ENCODE measurements at regions not wholly inside any gene's neighbourhood (a gene's known extent, or its start where the extent isn't known, plus 50 kb on each side); places are given as distances from the start of the nearest gene placed in this dataset.

DNA sequence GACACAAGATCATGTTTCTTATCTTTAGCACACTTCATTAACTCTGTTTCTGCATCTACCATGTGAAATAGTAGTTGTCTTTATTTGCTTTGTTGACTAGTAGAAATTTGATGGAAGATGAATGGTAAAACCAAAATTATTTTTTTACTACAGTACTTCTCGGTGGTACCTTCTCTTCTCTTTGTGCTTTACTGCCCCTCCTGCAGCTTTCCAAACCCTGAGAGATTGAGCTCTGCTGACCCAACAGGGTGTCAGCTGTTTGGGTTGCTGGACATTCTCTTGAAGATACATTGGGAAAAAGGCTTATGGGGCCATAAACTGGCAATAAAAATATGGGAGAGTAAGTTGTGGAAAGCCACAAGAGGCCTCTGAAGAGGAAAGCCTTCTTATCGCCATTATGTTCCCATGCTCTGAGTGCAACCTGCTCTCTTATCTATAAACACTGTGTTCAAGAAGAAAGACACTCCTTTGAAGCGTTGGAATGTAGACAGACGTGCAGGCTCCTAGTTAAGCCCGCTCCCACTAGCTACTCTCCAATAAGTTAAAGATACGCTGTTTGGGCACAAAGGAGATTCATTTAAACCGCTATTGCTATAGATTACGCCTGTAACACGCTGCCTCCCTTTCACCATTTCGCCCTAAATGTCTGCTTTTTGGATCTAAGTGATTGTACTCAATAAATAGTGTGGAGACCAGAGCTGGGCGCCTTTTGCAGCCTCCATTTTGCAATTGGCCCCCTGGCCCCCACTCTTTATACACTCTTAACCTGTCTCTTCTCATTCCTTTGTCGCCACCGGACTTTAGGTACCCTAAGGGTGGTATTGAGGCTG lies 60.1 kb upstream of the PRSS16 start:
- TF ChIP-seq, protein P1, sequence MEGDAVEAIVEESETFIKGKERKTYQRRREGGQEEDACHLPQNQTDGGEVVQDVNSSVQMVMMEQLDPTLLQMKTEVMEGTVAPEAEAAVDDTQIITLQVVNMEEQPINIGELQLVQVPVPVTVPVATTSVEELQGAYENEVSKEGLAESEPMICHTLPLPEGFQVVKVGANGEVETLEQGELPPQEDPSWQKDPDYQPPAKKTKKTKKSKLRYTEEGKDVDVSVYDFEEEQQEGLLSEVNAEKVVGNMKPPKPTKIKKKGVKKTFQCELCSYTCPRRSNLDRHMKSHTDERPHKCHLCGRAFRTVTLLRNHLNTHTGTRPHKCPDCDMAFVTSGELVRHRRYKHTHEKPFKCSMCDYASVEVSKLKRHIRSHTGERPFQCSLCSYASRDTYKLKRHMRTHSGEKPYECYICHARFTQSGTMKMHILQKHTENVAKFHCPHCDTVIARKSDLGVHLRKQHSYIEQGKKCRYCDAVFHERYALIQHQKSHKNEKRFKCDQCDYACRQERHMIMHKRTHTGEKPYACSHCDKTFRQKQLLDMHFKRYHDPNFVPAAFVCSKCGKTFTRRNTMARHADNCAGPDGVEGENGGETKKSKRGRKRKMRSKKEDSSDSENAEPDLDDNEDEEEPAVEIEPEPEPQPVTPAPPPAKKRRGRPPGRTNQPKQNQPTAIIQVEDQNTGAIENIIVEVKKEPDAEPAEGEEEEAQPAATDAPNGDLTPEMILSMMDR (IDR thresholded peaks at IDR 0.05; ENCODE audit: borderline replicate concordance, extremely low read depth, insufficient read depth), result no peak
- intact Hi-C loops (cut with DNase I), result no loop called here
- peak overlapping the region; percentile 91 to 94 (median 94) for H3K4me3 ChIP-seq (ENCODE audit: low read length in 3 of 3)
- H3K4me1 ChIP-seq (ENCODE audit: control insufficient read depth in 2 of 3, insufficient read depth in 2 of 3, low read depth in 1 of 3, low read length in 3 of 3), result no peaks in the 10 kb centered on the region
- FAIRE-seq (no peak), DNase-seq (peak in 3 of 5 donors; percentile 7 to 45 (median 12))
- no peaks in the 10 kb centered on the region for H3K36me3 ChIP-seq (ENCODE audit: control insufficient read depth in 2 of 3, insufficient read depth in 3 of 3, low read length in 3 of 3)
- no peaks in the 10 kb centered on the region for H3K9me3 ChIP-seq (ENCODE audit: control insufficient read depth in 2 of 3, insufficient read depth in 1 of 3, low read length in 3 of 3)
- peak overlapping the region in 2 of 3 donors; percentile 82 to 92 for H3K9ac ChIP-seq (ENCODE audit: low read length in 3 of 3)
- H3K27me3 ChIP-seq (ENCODE audit: control insufficient read depth, insufficient read depth, low read length), result no peaks in the 10 kb centered on the region
- peak overlapping the region; percentile 59 to 71 for H3K27ac ChIP-seq (ENCODE audit: low read depth in 2 of 2, low read length in 2 of 2)

DNA sequence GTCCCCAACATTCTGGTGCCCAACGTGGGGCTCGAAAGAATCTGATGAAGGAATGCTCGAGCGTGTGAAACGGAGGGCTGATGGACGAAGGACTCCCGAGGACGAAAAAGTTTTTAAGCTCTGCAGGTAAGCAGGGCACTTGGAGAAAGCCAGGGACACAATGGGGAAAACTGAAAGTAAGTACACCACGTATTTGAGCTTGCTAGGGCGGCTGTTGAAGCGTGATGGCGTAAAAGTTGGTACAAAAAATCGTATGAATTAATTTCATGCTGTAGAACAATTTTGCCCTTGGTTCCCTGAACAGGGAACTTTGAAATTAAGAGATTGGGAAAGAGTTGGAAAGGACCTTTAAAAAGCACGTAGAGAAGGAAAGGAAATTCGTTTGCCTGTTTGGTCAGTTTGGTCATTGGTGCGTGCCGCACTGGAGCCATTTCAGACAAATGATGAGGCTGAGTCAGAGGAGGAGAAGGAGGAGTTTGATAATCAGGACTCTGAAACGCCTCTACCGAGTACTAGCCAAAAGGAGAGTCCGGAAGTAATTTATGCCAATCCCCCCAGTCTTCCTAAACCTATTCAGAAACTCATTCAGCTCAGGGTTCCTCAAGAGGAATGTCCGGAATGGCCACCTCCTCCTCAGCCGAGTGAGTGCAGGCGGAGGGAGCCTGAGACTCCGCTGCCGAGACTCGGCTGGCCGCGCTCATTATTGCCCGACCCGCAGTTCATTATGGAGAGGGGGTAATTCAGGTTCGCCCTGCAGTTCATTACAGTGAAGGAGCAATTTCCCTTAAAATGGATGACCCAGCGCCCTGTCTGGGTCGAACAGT lies 59.2 kb upstream of the PRSS16 start:
- H3K9ac ChIP-seq (ENCODE audit: low read length in 3 of 3), result peak overlapping the region; percentile 81 to 92 (median 82)
- FAIRE-seq (no peak), DNase-seq (peak in 4 of 5 donors; percentile 76 to 92 (median 85))
- TF ChIP-seq, protein P1 (IDR thresholded peaks at IDR 0.05; ENCODE audit: borderline replicate concordance, extremely low read depth, insufficient read depth), result no peak
- peak overlapping the region; percentile 91 to 94 (median 94) for H3K4me3 ChIP-seq (ENCODE audit: low read length in 3 of 3)
- no peaks in the 10 kb centered on the region for H3K27me3 ChIP-seq (ENCODE audit: control insufficient read depth, insufficient read depth, low read length)
- H3K9me3 ChIP-seq (ENCODE audit: control insufficient read depth in 2 of 3, insufficient read depth in 1 of 3, low read length in 3 of 3), result no peaks in the 10 kb centered on the region
- no peaks in the 10 kb centered on the region for H3K36me3 ChIP-seq (ENCODE audit: control insufficient read depth in 2 of 3, insufficient read depth in 3 of 3, low read length in 3 of 3)
- intact Hi-C loops (cut with DNase I), result no loop called here
- no peaks in the 10 kb centered on the region for H3K4me1 ChIP-seq (ENCODE audit: control insufficient read depth in 2 of 3, insufficient read depth in 2 of 3, low read depth in 1 of 3, low read length in 3 of 3)
- peak overlapping the region; percentile 59 to 71 for H3K27ac ChIP-seq (ENCODE audit: low read depth in 2 of 2, low read length in 2 of 2)

DNA sequence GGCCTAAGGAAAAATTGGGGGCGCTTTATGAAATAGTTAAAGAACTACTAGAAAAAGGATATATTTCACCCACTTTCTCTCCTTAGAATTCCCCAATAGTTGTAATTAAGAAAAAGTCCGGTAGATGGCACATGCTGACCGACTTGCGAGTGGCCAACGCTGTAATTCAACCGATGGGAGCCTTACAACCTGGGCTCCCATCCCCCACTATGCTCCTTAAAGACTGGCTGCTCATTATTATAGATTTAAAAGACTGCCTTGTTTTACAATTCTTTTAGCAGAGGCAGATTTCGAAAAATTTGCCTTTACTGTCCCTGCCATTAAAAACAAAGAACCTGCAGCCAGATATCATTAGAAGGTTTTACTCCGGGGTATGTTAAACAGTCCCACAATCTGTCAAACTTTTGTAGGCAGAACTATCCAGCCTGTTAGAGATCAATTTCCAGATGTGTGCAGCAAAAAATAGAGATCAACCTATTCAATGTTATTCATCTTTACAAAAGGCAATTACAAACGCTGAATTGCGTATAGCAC lies 58.5 kb upstream of the PRSS16 start:
- H3K4me3 ChIP-seq (ENCODE audit: low read length in 3 of 3), result peak overlapping the region; percentile 91 to 94 (median 94)

More for the DNA sequence above, 58.5 kb upstream of the PRSS16 start:
- no peaks in the 10 kb centered on the region for H3K36me3 ChIP-seq (ENCODE audit: control insufficient read depth in 2 of 3, insufficient read depth in 3 of 3, low read length in 3 of 3)
- FAIRE-seq (peak; percentile 55), DNase-seq (peak in 4 of 5 donors; percentile 67 to 97 (median 84))
- no peaks in the 10 kb centered on the region for H3K27me3 ChIP-seq (ENCODE audit: control insufficient read depth, insufficient read depth, low read length)
- TF ChIP-seq, protein P1 (IDR thresholded peaks at IDR 0.05; ENCODE audit: borderline replicate concordance, extremely low read depth, insufficient read depth), result peak; percentile 69
- H3K4me1 ChIP-seq (ENCODE audit: control insufficient read depth in 2 of 3, insufficient read depth in 2 of 3, low read depth in 1 of 3, low read length in 3 of 3), result no peaks in the 10 kb centered on the region
- no peaks in the 10 kb centered on the region for H3K9me3 ChIP-seq (ENCODE audit: control insufficient read depth in 2 of 3, insufficient read depth in 1 of 3, low read length in 3 of 3)
- peak overlapping the region; percentile 59 to 92 (median 82) for H3K9ac ChIP-seq (ENCODE audit: low read length in 3 of 3)
- peak overlapping the region; percentile 59 for H3K27ac ChIP-seq (ENCODE audit: low read depth in 2 of 2, low read length in 2 of 2)
- intact Hi-C loops (cut with DNase I), result no loop called here
